ENCODE measurements at regions not wholly inside any gene's neighbourhood (a gene's known extent, or its start where the extent isn't known, plus 50 kb on each side); places are given as distances from the start of the nearest gene placed in this dataset.
"Not testable (repeated sequence)": the region's sequence is repeated elsewhere in the genome, so short reads cannot be mapped to it uniquely, and the experiment has no call there.

DNA sequence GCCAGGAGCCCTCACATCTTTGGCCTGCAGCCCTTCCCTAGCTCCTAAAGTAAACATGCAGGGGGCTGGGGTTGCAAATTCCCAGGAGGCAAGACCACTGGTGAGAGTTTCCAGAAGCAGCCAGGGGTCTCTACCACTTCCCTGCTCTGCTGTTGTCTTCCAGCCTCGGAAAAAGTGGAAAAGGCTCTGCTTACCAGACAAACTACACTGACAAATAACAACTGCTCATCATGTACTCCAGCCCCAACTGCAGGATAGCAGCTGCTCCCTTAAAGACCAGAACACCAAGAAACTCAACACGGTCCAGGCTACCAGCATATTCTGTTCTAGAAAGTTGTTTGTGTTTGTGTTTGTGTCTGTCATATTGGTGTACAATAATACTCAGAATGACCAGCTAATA is 187.5 kb upstream of the MARCKS start:
- no peak for DNase-seq (ENCODE audit: low spot score)

- no peak for DNase-seq (ENCODE audit: low spot score)
Observed at GRCh38 chr6:113671421-113671820, 185.7 kb upstream of the MARCKS start.

- no peak for DNase-seq (ENCODE audit: low spot score)
Observed at GRCh38 chr6:113672491-113673149, 184.5 kb upstream of the MARCKS start.

GRCh38 chr6:113674075-113674474 is 183.1 kb upstream of the MARCKS start:
- no peak for DNase-seq (ENCODE audit: low spot score)

GRCh38 chr6:113676057-113676456 is 181.1 kb upstream of the MARCKS start:
- DNase-seq (ENCODE audit: low spot score), result no peak

DNA sequence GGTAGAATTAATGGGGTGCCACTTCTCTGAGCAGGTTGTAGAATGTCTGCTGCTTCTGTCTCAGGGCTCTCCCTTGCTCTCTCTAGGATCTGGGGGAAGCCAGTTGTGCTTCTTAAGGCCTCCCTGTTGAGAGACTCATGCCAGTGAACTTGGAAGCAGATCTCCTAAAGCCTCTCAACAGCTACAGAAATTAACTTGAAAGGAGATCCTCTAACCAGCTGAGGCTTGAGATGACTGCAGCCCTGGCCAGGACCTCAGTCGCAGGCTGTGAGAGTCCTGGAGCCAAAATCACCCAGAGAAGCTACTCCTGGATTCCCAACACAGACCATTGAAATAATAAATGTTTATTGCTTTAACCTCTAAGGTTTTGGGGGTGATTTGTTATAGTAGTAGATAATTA is 180.2 kb upstream of the MARCKS start:
- no peak for DNase-seq (ENCODE audit: low spot score)

DNA sequence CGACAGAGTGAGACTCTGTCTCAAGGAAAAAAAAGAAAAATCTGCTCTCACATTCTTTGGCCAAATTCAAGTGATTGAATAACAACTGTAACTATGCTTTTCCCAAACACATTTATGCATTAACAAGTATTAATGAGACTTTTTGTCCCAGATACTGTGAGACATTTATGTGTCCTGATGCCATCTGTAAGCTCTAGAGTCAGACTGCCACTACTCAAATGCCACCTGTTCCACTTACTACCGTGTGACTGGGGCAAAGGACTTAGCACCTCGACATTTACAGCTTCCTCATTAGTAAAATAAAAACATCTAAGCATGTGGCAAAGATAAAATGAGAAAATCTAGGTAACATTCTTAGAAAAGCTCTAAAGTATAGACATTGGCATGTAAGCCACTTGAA is 178.1 kb upstream of the MARCKS start:
- DNase-seq (ENCODE audit: low spot score), result no peak

- DNase-seq (ENCODE audit: low spot score), result no peak
Observed at GRCh38 chr6:113680301-113680700, 176.8 kb upstream of the MARCKS start.

DNA sequence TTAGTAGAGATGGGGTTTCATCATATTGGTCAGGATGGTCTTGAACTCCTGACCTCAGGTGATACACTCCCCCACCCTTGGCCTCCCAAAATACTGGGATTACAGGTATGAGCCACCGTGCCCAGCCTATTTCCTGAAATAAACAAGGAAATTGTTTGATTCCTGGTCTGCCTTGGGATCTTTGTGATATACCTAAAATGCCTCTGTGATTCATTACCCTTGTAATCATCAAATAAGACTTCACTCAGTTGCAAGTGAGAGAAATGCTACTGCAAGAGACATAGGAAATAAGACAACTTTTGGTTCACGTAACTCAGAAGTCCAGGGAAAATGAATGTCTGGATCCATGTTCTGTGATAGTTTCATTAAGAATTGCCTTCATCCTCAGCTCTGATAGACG is 173.2 kb upstream of the MARCKS start:
- no peak for DNase-seq (ENCODE audit: low spot score)

DNA sequence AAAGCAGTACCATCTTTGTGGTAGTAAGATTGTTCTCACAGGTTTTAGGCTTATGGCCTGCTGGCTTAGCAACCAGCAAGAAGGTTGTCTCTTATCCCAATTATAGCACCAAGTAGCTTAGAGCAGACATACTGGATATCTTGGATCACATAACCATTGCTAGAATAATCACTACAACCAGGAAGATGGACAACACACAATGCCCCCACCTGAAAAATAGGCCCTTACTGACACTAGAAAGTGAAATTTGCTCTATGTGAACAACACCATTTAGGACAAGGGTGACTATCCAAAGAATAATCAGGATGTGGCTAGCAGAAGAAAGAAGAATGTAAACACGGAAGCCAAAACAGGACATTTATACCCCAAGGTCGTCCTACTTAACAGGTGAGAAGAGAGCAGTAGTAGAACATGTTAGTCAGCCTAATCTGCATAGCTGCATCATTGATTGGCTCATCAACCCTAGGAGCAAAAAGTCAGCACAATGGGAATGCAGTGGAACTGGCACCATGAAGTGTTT is 172.7 kb upstream of the MARCKS start:
- DNase-seq (ENCODE audit: low spot score), result no peak

GRCh38 chr6:113686049-113686448 is 171.1 kb upstream of the MARCKS start:
- no peak for DNase-seq (ENCODE audit: low spot score)

- DNase-seq (ENCODE audit: low spot score), result not testable (repeated sequence)
Observed at GRCh38 chr6:113689620-113690019, 167.5 kb upstream of the MARCKS start.

DNA sequence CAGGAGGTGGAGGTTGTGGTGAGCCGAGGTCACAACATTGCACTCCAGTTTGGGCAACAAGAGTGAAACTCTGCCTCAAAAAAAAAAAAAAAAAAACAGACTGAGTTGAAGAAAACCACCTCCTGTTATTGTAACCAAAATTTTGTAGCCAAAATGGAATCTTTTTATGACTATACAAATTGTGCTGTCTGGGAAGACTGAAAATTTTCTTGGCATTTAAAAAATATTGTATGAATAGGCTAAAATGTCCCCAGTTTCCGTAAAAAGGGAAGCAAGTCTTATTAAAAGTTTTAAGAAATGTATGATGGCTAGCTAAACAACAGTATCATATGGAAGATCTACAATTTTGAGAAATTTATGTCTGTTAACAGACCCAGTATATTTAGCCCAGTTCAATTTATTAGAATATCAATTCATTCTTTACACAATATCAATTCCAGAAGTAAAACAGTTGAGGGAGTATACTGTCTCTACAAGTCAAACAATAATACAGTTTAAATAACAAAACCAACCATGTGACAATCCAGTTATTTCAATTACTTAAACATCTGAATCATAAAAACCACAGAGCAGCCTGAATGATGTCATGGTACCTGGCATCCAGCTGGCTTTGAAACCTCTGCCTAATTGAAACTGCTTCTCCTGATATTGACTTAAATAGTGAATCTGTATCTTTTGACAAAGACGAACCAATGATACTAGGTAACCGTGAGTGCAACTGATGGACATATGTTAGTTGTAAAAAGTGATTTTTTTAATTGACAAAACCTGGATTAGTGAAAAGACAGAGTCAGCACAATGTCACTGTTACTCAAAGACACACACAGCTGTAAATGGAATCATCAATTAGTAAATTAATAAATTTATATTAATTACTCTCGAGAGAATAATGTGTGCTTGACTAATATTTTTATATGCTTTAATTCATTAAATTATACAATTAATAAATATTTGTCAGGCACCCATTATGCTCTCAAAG is 166.6 kb upstream of the MARCKS start:
- DNase-seq (ENCODE audit: low spot score), result no peak

GRCh38 chr6:113691260-113691656 is 165.9 kb upstream of the MARCKS start:
- no peak for DNase-seq (ENCODE audit: low spot score)

- DNase-seq (ENCODE audit: low spot score), result no peak
Observed at GRCh38 chr6:113693851-113694250, 163.3 kb upstream of the MARCKS start.

DNA sequence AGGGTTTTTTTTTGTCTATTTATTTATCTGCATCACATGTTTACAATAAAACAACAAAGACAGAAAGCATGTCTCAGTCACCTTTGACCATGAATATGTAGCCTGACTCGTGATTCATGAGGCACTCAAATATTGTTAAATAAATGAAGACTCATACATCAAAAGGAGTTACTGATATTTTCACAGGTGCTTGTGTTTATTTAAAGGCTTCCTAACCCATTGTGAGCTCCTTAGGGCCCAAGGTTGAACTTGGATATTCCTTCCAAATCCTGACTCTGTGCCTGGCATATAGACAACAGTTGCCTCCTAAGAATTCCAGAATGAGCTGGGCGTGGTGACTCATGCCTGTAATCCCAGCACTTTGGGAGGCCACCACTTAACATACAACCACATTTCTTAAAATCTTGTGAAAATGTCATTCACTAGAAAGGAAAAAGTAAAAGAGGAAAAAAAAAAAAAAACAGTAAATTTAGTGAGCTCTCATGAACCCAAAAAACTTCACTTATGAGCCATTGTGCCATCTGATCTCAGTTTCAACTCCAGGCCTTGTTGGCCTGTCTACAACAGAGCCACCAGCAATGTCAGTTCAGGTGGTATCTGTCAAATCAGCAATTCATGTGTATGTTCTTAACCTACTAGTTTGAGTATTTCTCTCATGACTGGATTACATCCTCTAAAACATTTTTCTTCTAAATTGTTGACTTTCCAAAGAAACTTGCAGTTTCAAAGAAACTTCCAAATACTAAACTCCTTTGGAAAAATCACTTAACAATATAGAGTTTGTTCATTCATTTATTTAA is 162.7 kb upstream of the MARCKS start:
- DNase-seq (ENCODE audit: low spot score), result no peak

DNA sequence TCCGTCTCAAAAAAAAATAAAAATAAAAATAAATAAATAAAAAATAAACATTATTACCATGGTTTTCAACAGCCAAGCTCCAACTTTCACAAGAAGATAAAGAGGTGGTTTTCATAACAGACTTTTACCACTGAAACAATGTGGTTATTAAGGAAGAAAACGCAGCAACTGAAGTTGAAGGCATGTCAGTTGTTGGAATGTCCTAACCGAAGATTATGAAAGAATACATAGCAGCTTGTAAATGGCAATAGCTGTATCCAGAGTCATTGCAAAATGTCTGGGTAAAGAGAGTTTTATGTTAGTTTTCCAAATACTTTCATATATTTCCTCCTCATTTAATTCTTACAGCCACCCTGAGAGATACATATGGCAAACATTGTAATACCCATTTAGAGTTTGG is 161.6 kb upstream of the MARCKS start:
- DNase-seq (ENCODE audit: low spot score), result no peak

GRCh38 chr6:113696960-113697359 is 160.2 kb upstream of the MARCKS start:
- no peak for DNase-seq (ENCODE audit: low spot score)

DNA sequence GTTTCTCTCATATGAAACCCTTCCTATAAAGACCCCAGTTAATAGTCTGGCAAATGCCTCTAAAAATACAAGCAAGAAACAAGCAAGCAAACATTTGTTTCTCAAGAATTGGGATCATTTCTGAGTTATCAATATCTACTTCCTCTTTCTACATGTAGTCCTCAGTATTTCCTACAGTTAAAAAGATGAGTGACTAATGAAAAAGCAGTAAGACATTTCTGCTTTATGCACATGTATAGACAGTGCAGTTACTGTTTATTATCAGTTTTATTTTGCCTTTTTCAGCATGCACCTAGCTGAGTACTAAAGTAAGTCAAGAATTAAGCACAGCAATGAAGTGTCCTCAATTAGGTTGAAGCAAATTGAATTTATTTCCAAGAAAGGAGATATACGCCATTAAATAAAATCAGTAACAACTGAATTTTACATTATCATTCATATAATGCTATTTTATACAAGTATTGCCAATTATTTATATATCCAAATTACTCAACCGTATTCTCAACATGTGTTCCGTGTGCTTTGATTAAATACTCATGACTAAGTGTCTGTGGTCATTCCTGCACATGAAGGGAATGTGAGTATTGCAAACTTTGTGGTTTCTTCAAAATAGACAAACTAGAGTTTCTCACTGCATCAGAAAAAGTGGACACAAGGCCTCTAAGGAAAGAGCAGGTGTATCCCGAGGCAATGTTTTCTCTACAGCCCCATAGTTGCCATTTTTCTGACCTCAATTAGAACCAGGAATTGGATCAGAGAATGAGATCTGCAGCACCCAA is 159.3 kb upstream of the MARCKS start:
- DNase-seq (ENCODE audit: low spot score), result no peak

GRCh38 chr6:113699239-113699638 is 157.9 kb upstream of the MARCKS start:
- no peak for DNase-seq (ENCODE audit: low spot score)

DNA sequence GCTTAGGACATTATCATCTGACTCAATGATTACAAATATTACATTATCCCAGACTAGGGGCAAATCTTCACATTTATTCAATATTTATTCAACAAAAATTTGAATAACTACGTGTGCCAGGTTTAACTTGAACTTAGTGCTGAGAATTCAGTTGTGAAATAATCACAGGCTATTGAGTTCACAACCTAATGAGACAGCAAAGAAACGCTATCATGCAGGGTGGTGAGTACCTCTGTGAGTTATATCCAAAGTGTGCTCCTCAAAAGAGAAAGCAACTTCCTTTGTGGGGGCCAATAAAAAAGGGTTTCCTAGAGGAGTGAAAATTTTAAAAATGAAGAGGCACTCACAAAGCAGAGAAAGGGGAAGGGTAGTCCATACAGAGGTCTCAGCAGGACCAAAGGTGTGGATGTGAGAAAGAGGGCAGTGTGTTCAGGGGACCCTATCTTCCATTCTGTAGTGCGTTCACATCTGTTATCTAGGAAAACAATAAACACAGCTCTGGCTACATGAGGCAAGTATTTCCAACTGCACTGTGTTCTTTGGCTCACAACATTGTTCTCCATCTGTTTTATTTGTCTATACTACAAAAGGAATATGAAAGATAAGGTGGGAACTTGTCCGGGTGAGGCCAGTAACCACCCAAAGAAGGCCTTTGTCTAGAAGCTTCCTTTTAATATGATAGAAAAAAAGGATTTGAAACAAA is 155.4 kb upstream of the MARCKS start:
- DNase-seq (ENCODE audit: low spot score), result no peak
